ENCODE measurements at regions not wholly inside any gene's neighbourhood (a gene's known extent, or its start where the extent isn't known, plus 50 kb on each side); places are given as distances from the start of the nearest gene placed in this dataset.

- H3K27me3 ChIP-seq (ENCODE audit: control insufficient read depth in 5 of 5, insufficient read depth in 4 of 5, low read length in 5 of 5), result peaks cover 0 to 21% (median 9%) of the 10 kb centered on the region in 5 donors
- H3K36me3 ChIP-seq (ENCODE audit: control insufficient read depth in 5 of 5, insufficient read depth in 5 of 5, low read length in 5 of 5), result no peaks in the 10 kb centered on the region
- no peak overlapping the region for H3K9ac ChIP-seq (ENCODE audit: low read length in 5 of 5)
- peak overlapping the region in 3 of 5 donors; percentile 32 to 51 (median 36) for H3K4me3 ChIP-seq (ENCODE audit: low read depth in 1 of 5, low read length in 5 of 5)
- no peak overlapping the region for H3K27ac ChIP-seq (ENCODE audit: low read depth, low read length)
- no peaks in the 10 kb centered on the region for H3K9me3 ChIP-seq (ENCODE audit: control insufficient read depth in 5 of 5, low read length in 5 of 5)
- H3K4me1 ChIP-seq (ENCODE audit: control insufficient read depth in 5 of 5, insufficient read depth in 5 of 5, low read length in 5 of 5), result peaks cover 4 to 27% (median 6%) of the 10 kb centered on the region in 5 donors
These were observed 678.4 kb downstream of the MED13L start for GRCh38 chr12:115598871-115599811.

DNA sequence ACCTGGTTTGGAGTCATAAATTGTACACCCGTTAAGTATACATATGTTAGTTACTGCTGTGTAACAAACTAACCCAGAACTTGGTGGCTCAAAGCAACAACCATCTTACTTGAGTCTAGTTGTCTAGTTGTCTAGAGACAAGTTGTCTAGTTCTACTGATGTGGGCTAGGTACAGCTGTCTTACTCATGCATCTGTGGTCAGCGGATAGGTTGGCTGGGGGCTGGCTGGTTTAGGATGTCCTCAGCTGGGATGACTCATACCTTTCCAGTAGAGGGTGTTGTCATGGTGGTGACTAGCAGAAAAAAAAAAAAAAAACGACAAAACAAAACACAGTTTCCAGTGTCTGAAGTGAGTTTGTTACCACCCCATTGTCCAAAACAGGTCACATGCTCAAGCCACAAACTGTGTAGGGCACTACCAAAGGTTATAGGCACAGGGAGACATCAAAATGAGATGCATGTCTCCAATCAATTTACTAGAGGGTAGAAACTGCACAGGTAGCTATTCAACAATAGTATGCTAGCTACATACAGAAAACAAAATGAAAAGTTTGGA is 680.3 kb downstream of the MED13L start:
- Histone ChIP-seq H3K4me1 (ENCODE audit: control insufficient read depth in 5 of 5, insufficient read depth in 5 of 5, low read length in 5 of 5) (peaks cover 4 to 33% (median 6%) of the 10 kb centered on the region in 5 donors), H3K4me3 (ENCODE audit: low read depth in 1 of 5, low read length in 5 of 5) (no peak overlapping the region), H3K9ac (ENCODE audit: low read length in 5 of 5) (no peak overlapping the region), H3K36me3 (ENCODE audit: control insufficient read depth in 5 of 5, insufficient read depth in 5 of 5, low read length in 5 of 5) (no peaks in the 10 kb centered on the region), H3K9me3 (ENCODE audit: control insufficient read depth in 5 of 5, low read length in 5 of 5) (no peaks in the 10 kb centered on the region), H3K27me3 (ENCODE audit: control insufficient read depth in 5 of 5, insufficient read depth in 4 of 5, low read length in 5 of 5) (peaks cover 0 to 21% (median 9%) of the 10 kb centered on the region in 5 donors), H3K27ac (ENCODE audit: low read depth, low read length) (no peak overlapping the region)

- no peak overlapping the region for H3K9ac ChIP-seq (ENCODE audit: low read length in 5 of 5)
- H3K4me3 ChIP-seq (ENCODE audit: low read depth in 1 of 5, low read length in 5 of 5), result no peak overlapping the region
- H3K36me3 ChIP-seq (ENCODE audit: control insufficient read depth in 5 of 5, insufficient read depth in 5 of 5, low read length in 5 of 5), result no peaks in the 10 kb centered on the region
- H3K9me3 ChIP-seq (ENCODE audit: control insufficient read depth in 5 of 5, low read length in 5 of 5), result peaks cover 0 to 6% (median 2%) of the 10 kb centered on the region in 5 donors
- H3K4me1 ChIP-seq (ENCODE audit: control insufficient read depth in 5 of 5, insufficient read depth in 5 of 5, low read length in 5 of 5), result peaks cover 0 to 41% (median 7%) of the 10 kb centered on the region in 5 donors
- no peak overlapping the region for H3K27ac ChIP-seq (ENCODE audit: low read depth, low read length)
- H3K27me3 ChIP-seq (ENCODE audit: control insufficient read depth in 5 of 5, insufficient read depth in 4 of 5, low read length in 5 of 5), result no peaks in the 10 kb centered on the region
These were observed 689.4 kb downstream of the MED13L start for GRCh38 chr12:115588131-115588530.

DNA sequence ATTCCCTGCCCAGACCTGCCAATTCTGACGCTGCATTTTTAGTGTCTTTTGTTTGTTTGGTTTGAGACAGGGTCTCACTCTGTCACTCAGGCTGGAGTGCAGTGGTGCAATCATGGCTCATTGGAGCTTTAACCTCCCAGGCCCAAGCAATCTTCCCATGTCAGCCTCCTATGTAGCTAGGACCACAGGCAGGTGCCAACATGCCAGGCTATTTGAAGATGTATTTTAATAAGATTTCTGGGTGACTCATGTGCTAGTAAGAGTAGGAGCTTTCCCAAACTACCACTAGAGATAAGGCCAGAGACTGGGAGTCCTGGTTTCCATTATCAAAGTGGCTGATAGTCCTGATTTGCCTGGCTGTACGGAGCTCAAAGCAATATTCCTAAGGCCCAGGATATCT is 693.3 kb downstream of the MED13L start:
- Histone ChIP-seq H3K27me3 (ENCODE audit: control insufficient read depth in 5 of 5, insufficient read depth in 4 of 5, low read length in 5 of 5) (no peaks in the 10 kb centered on the region), H3K9ac (ENCODE audit: low read length in 5 of 5) (no peak overlapping the region), H3K27ac (ENCODE audit: low read depth, low read length) (no peak overlapping the region), H3K9me3 (ENCODE audit: control insufficient read depth in 5 of 5, low read length in 5 of 5) (peaks cover 0 to 5% (median 0%) of the 10 kb centered on the region in 5 donors), H3K4me1 (ENCODE audit: control insufficient read depth in 5 of 5, insufficient read depth in 5 of 5, low read length in 5 of 5) (peaks cover 0 to 22% (median 0%) of the 10 kb centered on the region in 5 donors), H3K4me3 (ENCODE audit: low read depth in 1 of 5, low read length in 5 of 5) (no peak overlapping the region), H3K36me3 (ENCODE audit: control insufficient read depth in 5 of 5, insufficient read depth in 5 of 5, low read length in 5 of 5) (no peaks in the 10 kb centered on the region)

DNA sequence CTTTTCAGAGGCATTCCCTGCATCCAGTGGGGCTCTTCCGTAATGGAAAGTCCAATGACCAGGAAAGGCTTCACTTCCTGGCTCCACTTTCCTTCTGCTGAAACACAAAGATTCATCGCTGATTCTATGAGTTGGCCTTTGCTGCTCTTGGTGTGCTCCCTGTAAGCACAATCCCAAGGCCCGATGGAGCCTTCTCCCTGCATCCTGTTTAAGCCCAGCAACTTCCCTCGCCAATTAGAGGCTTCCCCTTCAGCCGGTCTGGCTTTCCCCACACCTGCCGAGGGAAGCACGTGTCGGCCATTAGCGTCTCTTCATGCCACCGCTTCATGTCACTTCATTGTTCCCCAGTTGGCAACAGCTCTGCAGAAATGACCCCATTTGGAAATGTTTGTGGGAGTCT is 693.9 kb downstream of the MED13L start:
- H3K4me1 ChIP-seq (ENCODE audit: control insufficient read depth in 5 of 5, insufficient read depth in 5 of 5, low read length in 5 of 5), result peaks cover 0 to 22% (median 0%) of the 10 kb centered on the region in 5 donors
- H3K4me3 ChIP-seq (ENCODE audit: low read depth in 1 of 5, low read length in 5 of 5), result no peak overlapping the region
- H3K9ac ChIP-seq (ENCODE audit: low read length in 5 of 5), result no peak overlapping the region
- no peak overlapping the region for H3K27ac ChIP-seq (ENCODE audit: low read depth, low read length)
- no peaks in the 10 kb centered on the region for H3K36me3 ChIP-seq (ENCODE audit: control insufficient read depth in 5 of 5, insufficient read depth in 5 of 5, low read length in 5 of 5)
- H3K9me3 ChIP-seq (ENCODE audit: control insufficient read depth in 5 of 5, low read length in 5 of 5), result peaks cover 0 to 5% (median 0%) of the 10 kb centered on the region in 5 donors
- no peaks in the 10 kb centered on the region for H3K27me3 ChIP-seq (ENCODE audit: control insufficient read depth in 5 of 5, insufficient read depth in 4 of 5, low read length in 5 of 5)

- Histone ChIP-seq H3K9me3 (ENCODE audit: control insufficient read depth in 5 of 5, low read length in 5 of 5) (no peaks in the 10 kb centered on the region), H3K4me3 (ENCODE audit: low read depth in 1 of 5, low read length in 5 of 5) (no peak overlapping the region), H3K36me3 (ENCODE audit: control insufficient read depth in 5 of 5, insufficient read depth in 5 of 5, low read length in 5 of 5) (no peaks in the 10 kb centered on the region), H3K27ac (ENCODE audit: low read depth, low read length) (no peak overlapping the region), H3K4me1 (ENCODE audit: control insufficient read depth in 5 of 5, insufficient read depth in 5 of 5, low read length in 5 of 5) (peaks cover 0 to 6% (median 0%) of the 10 kb centered on the region in 5 donors), H3K9ac (ENCODE audit: low read length in 5 of 5) (no peak overlapping the region), H3K27me3 (ENCODE audit: control insufficient read depth in 5 of 5, insufficient read depth in 4 of 5, low read length in 5 of 5) (no peaks in the 10 kb centered on the region)
These were observed 700.1 kb downstream of the MED13L start for GRCh38 chr12:115577401-115577800.

DNA sequence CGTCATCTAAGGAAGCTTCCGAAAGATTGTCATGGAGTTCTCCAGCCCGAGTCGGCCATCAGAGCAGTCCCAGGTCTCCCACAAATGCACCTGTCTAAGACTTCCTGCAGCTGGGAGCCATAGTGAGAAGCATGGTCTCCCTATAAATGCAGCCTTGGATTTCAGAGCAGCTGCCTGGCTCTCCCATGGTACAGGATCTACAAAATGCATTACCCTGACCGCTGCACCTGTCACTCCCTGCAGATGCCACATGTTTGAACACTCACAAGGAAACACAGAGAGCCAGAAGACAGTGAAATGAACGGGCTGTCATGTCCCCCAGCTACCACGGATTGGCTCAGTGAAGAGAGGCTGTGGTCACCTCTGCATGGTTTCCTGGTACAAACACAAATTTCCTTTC is 702.7 kb downstream of the MED13L start:
- H3K9ac ChIP-seq (ENCODE audit: low read length in 5 of 5), result no peak overlapping the region
- H3K27ac ChIP-seq (ENCODE audit: low read depth, low read length), result no peak overlapping the region
- H3K9me3 ChIP-seq (ENCODE audit: control insufficient read depth in 5 of 5, low read length in 5 of 5), result no peaks in the 10 kb centered on the region
- H3K4me1 ChIP-seq (ENCODE audit: control insufficient read depth in 5 of 5, insufficient read depth in 5 of 5, low read length in 5 of 5), result no peaks in the 10 kb centered on the region
- H3K27me3 ChIP-seq (ENCODE audit: control insufficient read depth in 5 of 5, insufficient read depth in 4 of 5, low read length in 5 of 5), result no peaks in the 10 kb centered on the region
- H3K4me3 ChIP-seq (ENCODE audit: low read depth in 1 of 5, low read length in 5 of 5), result no peak overlapping the region
- no peaks in the 10 kb centered on the region for H3K36me3 ChIP-seq (ENCODE audit: control insufficient read depth in 5 of 5, insufficient read depth in 5 of 5, low read length in 5 of 5)

- Histone ChIP-seq H3K9me3 (ENCODE audit: control insufficient read depth in 5 of 5, low read length in 5 of 5) (no peaks in the 10 kb centered on the region), H3K4me3 (ENCODE audit: low read depth in 1 of 5, low read length in 5 of 5) (no peak overlapping the region), H3K9ac (ENCODE audit: low read length in 5 of 5) (no peak overlapping the region), H3K4me1 (ENCODE audit: control insufficient read depth in 5 of 5, insufficient read depth in 5 of 5, low read length in 5 of 5) (no peaks in the 10 kb centered on the region), H3K36me3 (ENCODE audit: control insufficient read depth in 5 of 5, insufficient read depth in 5 of 5, low read length in 5 of 5) (no peaks in the 10 kb centered on the region), H3K27me3 (ENCODE audit: control insufficient read depth in 5 of 5, insufficient read depth in 4 of 5, low read length in 5 of 5) (no peaks in the 10 kb centered on the region), H3K27ac (ENCODE audit: low read depth, low read length) (no peak overlapping the region)
These were observed 705.1 kb downstream of the MED13L start for GRCh38 chr12:115572440-115572839.

- Histone ChIP-seq H3K27ac (ENCODE audit: low read depth, low read length) (no peak overlapping the region), H3K4me1 (ENCODE audit: control insufficient read depth in 5 of 5, insufficient read depth in 5 of 5, low read length in 5 of 5) (no peaks in the 10 kb centered on the region), H3K36me3 (ENCODE audit: control insufficient read depth in 5 of 5, insufficient read depth in 5 of 5, low read length in 5 of 5) (no peaks in the 10 kb centered on the region), H3K9ac (ENCODE audit: low read length in 5 of 5) (no peak overlapping the region), H3K27me3 (ENCODE audit: control insufficient read depth in 5 of 5, insufficient read depth in 4 of 5, low read length in 5 of 5) (no peaks in the 10 kb centered on the region), H3K9me3 (ENCODE audit: control insufficient read depth in 5 of 5, low read length in 5 of 5) (no peaks in the 10 kb centered on the region), H3K4me3 (ENCODE audit: low read depth in 1 of 5, low read length in 5 of 5) (no peak overlapping the region)
These were observed 706.0 kb downstream of the MED13L start for GRCh38 chr12:115571446-115571845.

- Histone ChIP-seq H3K27me3 (ENCODE audit: control insufficient read depth in 5 of 5, insufficient read depth in 4 of 5, low read length in 5 of 5) (no peaks in the 10 kb centered on the region), H3K9ac (ENCODE audit: low read length in 5 of 5) (no peak overlapping the region), H3K9me3 (ENCODE audit: control insufficient read depth in 5 of 5, low read length in 5 of 5) (no peaks in the 10 kb centered on the region), H3K36me3 (ENCODE audit: control insufficient read depth in 5 of 5, insufficient read depth in 5 of 5, low read length in 5 of 5) (no peaks in the 10 kb centered on the region), H3K4me1 (ENCODE audit: control insufficient read depth in 5 of 5, insufficient read depth in 5 of 5, low read length in 5 of 5) (no peaks in the 10 kb centered on the region), H3K27ac (ENCODE audit: low read depth, low read length) (no peak overlapping the region), H3K4me3 (ENCODE audit: low read depth in 1 of 5, low read length in 5 of 5) (no peak overlapping the region)
These were observed 706.5 kb downstream of the MED13L start for GRCh38 chr12:115571027-115571426.
